ENCODE measurements at regions not wholly inside any gene's neighbourhood (a gene's known extent, or its start where the extent isn't known, plus 50 kb on each side); places are given as distances from the start of the nearest gene placed in this dataset.
A peak's percentile ranks its signal among the peaks of the same experiment; 100 is the strongest.
"Not testable (repeated sequence)": the region's sequence is repeated elsewhere in the genome, so short reads cannot be mapped to it uniquely, and the experiment has no call there.

- DNase-seq (ENCODE audit: low read depth), result no peak
These were observed 259.2 kb downstream of the C3orf38 start for GRCh38 chr3:88408935-88409334.

GRCh38 chr3:88410259-88410658 is 260.5 kb downstream of the C3orf38 start:
- no peak for DNase-seq (ENCODE audit: low read depth)

GRCh38 chr3:88412346-88412745 is 262.6 kb downstream of the C3orf38 start:
- no peak for DNase-seq (ENCODE audit: low read depth)

- no peak for DNase-seq (ENCODE audit: low read depth)
These were observed 266.7 kb downstream of the C3orf38 start for GRCh38 chr3:88416436-88416835.

- DNase-seq (ENCODE audit: low read depth), result no peak
These were observed 268.5 kb downstream of the C3orf38 start for GRCh38 chr3:88418219-88418618.

GRCh38 chr3:88433568-88433967 is 283.8 kb downstream of the C3orf38 start:
- no peak for DNase-seq (ENCODE audit: low read depth)

- DNase-seq (ENCODE audit: low read depth), result no peak
These were observed 284.2 kb downstream of the C3orf38 start for GRCh38 chr3:88434001-88434400.

- no peak for DNase-seq (ENCODE audit: low read depth)
These were observed 290.9 kb downstream of the C3orf38 start for GRCh38 chr3:88440701-88441100.

- DNase-seq (ENCODE audit: low read depth), result no peak
These were observed 293.3 kb downstream of the C3orf38 start for GRCh38 chr3:88443066-88443465.

GRCh38 chr3:88444251-88444650 is 294.5 kb downstream of the C3orf38 start:
- DNase-seq (ENCODE audit: low read depth), result no peak

GRCh38 chr3:88452228-88452627 is 302.5 kb downstream of the C3orf38 start:
- no peak for DNase-seq (ENCODE audit: low read depth)

- no peak for DNase-seq (ENCODE audit: low read depth)
These were observed 310.6 kb downstream of the C3orf38 start for GRCh38 chr3:88460369-88460768.

- DNase-seq (ENCODE audit: low read depth), result no peak
These were observed 312.5 kb downstream of the C3orf38 start for GRCh38 chr3:88462230-88462629.

GRCh38 chr3:88467191-88467590 is 317.4 kb downstream of the C3orf38 start:
- no peak for DNase-seq (ENCODE audit: low read depth)

GRCh38 chr3:88469216-88469615 is 319.5 kb downstream of the C3orf38 start:
- DNase-seq (ENCODE audit: low read depth), result no peak

- no peak for DNase-seq (ENCODE audit: low read depth)
These were observed 328.7 kb downstream of the C3orf38 start for GRCh38 chr3:88478460-88478859.

GRCh38 chr3:88480822-88481221 is 331.1 kb downstream of the C3orf38 start:
- DNase-seq (ENCODE audit: low read depth), result no peak

GRCh38 chr3:88485001-88485400 is 335.2 kb downstream of the C3orf38 start:
- no peak for DNase-seq (ENCODE audit: low read depth)

GRCh38 chr3:88508818-88509217 is 359.1 kb downstream of the C3orf38 start:
- not testable (repeated sequence) for DNase-seq (ENCODE audit: low read depth)

GRCh38 chr3:88509582-88509981 is 359.8 kb downstream of the C3orf38 start:
- DNase-seq (ENCODE audit: low read depth), result no peak

- peak; percentile 1 for DNase-seq (ENCODE audit: low read depth)
These were observed 378.7 kb downstream of the C3orf38 start for GRCh38 chr3:88528494-88528893.

- no peak for DNase-seq (ENCODE audit: low read depth)
These were observed 384.8 kb downstream of the C3orf38 start for GRCh38 chr3:88534534-88534933.

- no peak for DNase-seq (ENCODE audit: low read depth)
These were observed 385.8 kb downstream of the C3orf38 start for GRCh38 chr3:88535563-88535962.

GRCh38 chr3:88542916-88543315 is 393.2 kb downstream of the C3orf38 start:
- DNase-seq (ENCODE audit: low read depth), result no peak

- DNase-seq (ENCODE audit: low read depth), result no peak
These were observed 422.7 kb downstream of the C3orf38 start for GRCh38 chr3:88572450-88572849.
